Activated CD4-positive, alpha-beta T cell treated with anti-CD3 and anti-CD28 coated beads for 36 hours (primary cell): ENCODE measurements at regions not wholly inside any gene's neighbourhood (a gene's known extent, or its start where the extent isn't known, plus 50 kb on each side); places are given as distances from the start of the nearest gene placed in this dataset.
A peak's percentile ranks its signal among the peaks of the same experiment; 100 is the strongest.
"Not testable (repeated sequence)": the region's sequence is repeated elsewhere in the genome, so short reads cannot be mapped to it uniquely, and the experiment has no call there.

ENCODE experiments used
- ATAC-seq: fragments of 200-7000 bp; cut with Tn5 transposase; one replicate; pipeline ENCODE4 v1.10.0; 2021; ENCODE audit warnings: mild to moderate bottlenecking, moderate library complexity
- CTCF ChIA-PET: fragments of 350-600 bp; sonication (Branson Sonifier 250); formaldehyde crosslinking; loops from one replicate; lab custom pipeline; 2021; ENCODE audit warnings: antibody characterized with exemption; lab: Charles Lee
- POLR2A ChIA-PET: fragments of 350-600 bp; sonication (Branson Sonifier 250); formaldehyde crosslinking; loops from one replicate; lab custom pipeline; 2021; ENCODE audit warnings: antibody characterized with exemption, inconsistent platforms; lab: Charles Lee
- DNase-seq: peaks from one replicate; pipeline ENCODE4 v3.0.0-alpha.2; 2020
- H3K27ac Mint-ChIP-seq: one replicate; pipeline ENCODE4 v1.8.0; 2021; ENCODE audit warnings: mixed read lengths
- H3K27me3 Mint-ChIP-seq: one replicate; pipeline ENCODE4 v1.8.0; 2021; ENCODE audit warnings: mixed read lengths
- H3K36me3 Mint-ChIP-seq: one replicate; pipeline ENCODE4 v1.8.0; 2021; ENCODE audit warnings: low read depth, mixed read lengths
- H3K4me1 Mint-ChIP-seq: one replicate; pipeline ENCODE4 v1.8.0; 2021; ENCODE audit warnings: mixed read lengths
- H3K4me3 Mint-ChIP-seq: one replicate; pipeline ENCODE4 v1.8.0; 2021; ENCODE audit warnings: mild to moderate bottlenecking, moderate library complexity, mixed read lengths
- H3K9me3 Mint-ChIP-seq: one replicate; pipeline ENCODE4 v1.8.0; 2021; ENCODE audit warnings: low read depth, mixed read lengths
- intact Hi-C, 2 experiments: fragments of 100-400 bp; cut with DNase I in 1 of 2; cut with micrococcal nuclease in 1 of 2; formaldehyde crosslinking; loops; one replicate each; pipeline versions ENCODE4 v1.14.2 to v1.15.1; 2022 to 2024; cut with DNase I, micrococcal nuclease

DNA sequence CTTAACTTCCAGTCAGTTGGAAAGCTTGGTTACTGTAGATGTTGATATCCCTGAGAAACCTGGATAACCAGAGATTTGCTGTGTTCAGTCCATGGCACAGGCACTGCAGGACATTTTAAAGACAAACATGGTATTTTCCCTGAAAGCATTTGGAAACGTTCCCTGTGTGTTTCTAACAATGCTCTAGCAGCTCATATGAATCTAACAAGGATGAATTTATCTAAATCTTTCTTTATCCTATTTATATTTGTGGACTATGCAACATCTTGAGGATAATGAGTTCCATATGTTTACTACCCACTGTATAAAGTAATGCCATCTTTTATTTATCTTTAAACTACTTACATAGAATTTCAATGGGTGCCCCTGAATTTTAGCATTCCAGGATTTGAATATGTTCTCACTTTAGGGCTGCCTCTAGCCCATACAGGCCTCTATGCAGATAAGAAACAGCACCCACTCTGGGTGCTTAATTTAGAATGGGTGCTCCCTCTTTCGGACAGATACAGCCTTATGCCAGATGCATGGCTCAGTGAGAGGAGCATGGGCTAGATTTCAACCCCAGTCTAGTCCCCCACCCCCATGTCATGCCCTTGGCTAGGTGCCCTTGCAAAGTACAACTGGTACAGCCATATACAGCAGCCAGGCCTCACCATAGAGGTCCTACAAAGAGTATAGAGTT lies 50.6 kb upstream of the NEMP2 start:
- DNase-seq (no peak), ATAC-seq (no peak)
- POLR2A ChIA-PET = no interaction called here
- no peaks in the 10 kb centered on the region for H3K27me3 Mint-ChIP-seq
- peaks cover 8% of the 10 kb centered on the region for H3K4me1 Mint-ChIP-seq
- intact Hi-C loops = no loop called here
- H3K36me3 Mint-ChIP-seq = no peaks in the 10 kb centered on the region
- H3K27ac Mint-ChIP-seq = no peak overlapping the region
- H3K4me3 Mint-ChIP-seq = no peak overlapping the region
- no peaks in the 10 kb centered on the region for H3K9me3 Mint-ChIP-seq
- CTCF ChIA-PET = interaction anchor here (0.8 kb wide), 1 partner anchor 181 kb away, joined by 3 read pairs; no protein-coding TSS in a partner anchor

DNA sequence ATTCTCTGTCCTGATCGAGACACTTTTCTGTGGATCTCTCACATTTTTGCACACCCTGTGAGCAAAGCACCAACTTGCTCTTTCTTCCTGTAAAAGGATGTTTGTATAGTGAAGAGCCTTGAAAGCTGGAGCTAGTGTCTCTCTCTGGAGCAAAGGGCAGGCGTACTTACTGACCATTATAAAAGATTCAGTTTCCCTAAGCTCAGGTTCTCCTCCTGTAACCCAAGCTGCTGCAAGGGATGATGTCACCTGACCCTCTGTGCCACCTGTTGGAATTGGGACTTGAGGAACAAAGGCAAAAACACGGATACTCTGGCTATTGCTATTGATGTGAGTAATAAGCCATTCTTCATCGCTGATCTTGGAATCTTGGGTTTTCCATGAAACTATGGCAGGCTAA lies 52.6 kb upstream of the NEMP2 start:
- intact Hi-C loops = no loop called here
- Mint-ChIP-seq H3K27me3 (no peaks in the 10 kb centered on the region), H3K4me1 (peaks cover 8% of the 10 kb centered on the region), H3K4me3 (no peak overlapping the region), H3K9me3 (no peaks in the 10 kb centered on the region), H3K27ac (no peak overlapping the region), H3K36me3 (no peaks in the 10 kb centered on the region)
- ChIA-PET POLR2A (no interaction called here), CTCF (interaction anchor here (1.3 kb wide), 1 partner anchor 23 kb away, joined by 3 read pairs; no protein-coding TSS in a partner anchor)
- no peak for DNase-seq
- ATAC-seq = no peak

DNA sequence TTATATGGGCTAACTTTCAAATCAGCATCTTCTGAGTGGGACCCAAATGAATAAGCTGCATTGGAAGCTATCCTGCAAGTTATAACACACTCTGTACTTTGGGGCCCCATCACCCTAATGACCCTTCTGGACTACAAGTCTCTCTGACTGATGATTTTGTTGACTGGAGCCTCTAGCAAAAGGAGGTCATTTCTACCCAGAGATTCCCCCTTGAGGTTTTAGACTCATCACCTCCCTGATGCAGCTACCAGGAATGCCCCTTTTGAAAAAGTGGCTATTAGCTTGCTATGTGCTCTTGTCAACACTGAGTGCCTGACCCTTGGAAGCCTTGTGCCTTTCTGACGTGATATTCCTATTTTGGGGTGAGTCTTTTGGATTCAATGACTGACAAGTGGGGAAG lies 54.5 kb upstream of the NEMP2 start:
- CTCF ChIA-PET = interaction anchor here (0.6 to 1.0 kb wide), 2 partner anchors 55 to 584 kb away, joined by 3 to 4 read pairs; no protein-coding TSS in a partner anchor

DNA sequence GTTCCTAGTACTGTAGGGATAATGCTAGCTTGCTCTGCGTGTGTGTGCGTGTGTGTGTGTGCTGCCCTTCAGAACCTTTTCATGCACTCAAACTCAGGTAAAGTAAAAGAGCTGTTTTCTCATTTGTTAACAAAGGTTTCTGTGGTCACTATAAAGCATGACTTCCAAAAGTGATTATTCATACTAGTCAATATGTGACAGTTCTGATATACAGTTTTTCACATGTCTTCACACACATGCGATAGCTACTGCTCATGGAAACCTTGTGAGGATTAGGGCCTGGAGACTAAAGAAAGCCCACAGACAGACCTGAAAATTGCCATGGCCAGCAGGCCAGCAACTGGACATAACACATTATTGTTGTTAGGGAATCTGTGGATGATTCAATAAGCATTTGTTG lies 56.9 kb upstream of the NEMP2 start:
- Mint-ChIP-seq H3K27ac (no peak overlapping the region), H3K9me3 (no peaks in the 10 kb centered on the region), H3K4me1 (no peaks in the 10 kb centered on the region), H3K27me3 (no peaks in the 10 kb centered on the region), H3K4me3 (no peak overlapping the region), H3K36me3 (no peaks in the 10 kb centered on the region)
- ATAC-seq = no peak
- intact Hi-C loops = no loop called here
- POLR2A ChIA-PET = interaction anchor here (0.7 kb wide), 1 partner anchor 826 kb away, joined by 3 read pairs; no protein-coding TSS in a partner anchor
- CTCF ChIA-PET = interaction anchor here (0.6 kb wide), 1 partner anchor 761 kb away, joined by 3 read pairs; no protein-coding TSS in a partner anchor
- DNase-seq = no peak

More for the DNA sequence above, 54.5 kb upstream of the NEMP2 start:
- Mint-ChIP-seq H3K27me3 (no peaks in the 10 kb centered on the region), H3K27ac (no peak overlapping the region), H3K4me3 (no peak overlapping the region), H3K4me1 (no peaks in the 10 kb centered on the region), H3K9me3 (no peaks in the 10 kb centered on the region), H3K36me3 (no peaks in the 10 kb centered on the region)
- DNase-seq (no peak), ATAC-seq (no peak)
- intact Hi-C loops = no loop called here
- POLR2A ChIA-PET = no interaction called here

DNA sequence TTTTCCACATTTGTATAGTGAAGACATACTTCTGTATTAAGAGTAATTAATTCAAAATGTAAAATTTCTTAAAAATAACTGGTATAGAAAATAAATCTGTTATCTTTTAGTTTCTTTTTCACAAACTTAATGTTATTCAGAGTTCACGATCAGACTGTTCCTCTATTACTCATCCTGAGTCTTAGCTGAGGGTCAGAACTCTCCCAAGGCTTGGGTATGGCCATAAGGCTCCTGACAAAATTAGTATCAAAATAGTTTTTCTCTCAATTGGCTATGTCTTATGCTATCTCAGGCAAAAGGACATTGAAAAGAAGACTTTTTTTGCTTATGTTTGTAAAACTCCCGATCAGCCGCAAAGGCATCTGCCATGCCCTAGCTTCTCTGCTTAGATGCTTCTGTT lies 56.1 kb upstream of the NAB1 start:
- CTCF ChIA-PET = interaction anchor here (0.9 kb wide), 1 partner anchor 177 kb away, joined by 3 read pairs; no protein-coding TSS in a partner anchor
- Mint-ChIP-seq H3K27ac (no peak overlapping the region), H3K4me3 (no peak overlapping the region), H3K9me3 (no peaks in the 10 kb centered on the region), H3K36me3 (no peaks in the 10 kb centered on the region), H3K27me3 (no peaks in the 10 kb centered on the region), H3K4me1 (no peaks in the 10 kb centered on the region)
- POLR2A ChIA-PET = no interaction called here
- intact Hi-C loops = no loop called here
- DNase-seq (no peak), ATAC-seq (no peak)

DNA sequence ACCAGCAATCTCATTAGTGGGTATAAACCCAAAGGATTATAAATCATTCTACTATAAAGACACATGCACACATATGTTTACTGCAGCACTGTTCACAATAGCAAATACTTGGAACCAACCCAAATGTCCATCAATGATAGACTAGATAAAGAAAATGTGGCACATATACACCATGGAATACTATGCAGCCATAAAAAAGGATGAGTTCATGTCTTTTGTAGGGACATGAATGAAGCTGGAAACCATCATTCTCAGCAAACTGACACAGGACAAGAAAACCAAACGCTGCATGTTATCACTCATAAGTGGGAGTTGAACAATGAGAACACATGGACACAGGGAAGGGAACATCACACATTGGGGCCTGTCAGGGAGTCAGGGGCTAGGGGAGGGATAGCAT lies 53.0 kb upstream of the NAB1 start:
- DNase-seq, CTCF ChIA-PET, H3K4me3 Mint-ChIP-seq, H3K27me3 Mint-ChIP-seq, POLR2A ChIA-PET, ATAC-seq, H3K36me3 Mint-ChIP-seq, H3K27ac Mint-ChIP-seq, H3K9me3 Mint-ChIP-seq, intact Hi-C loops: not testable (repeated sequence)
- peaks cover 17% of the 10 kb centered on the region for H3K4me1 Mint-ChIP-seq

DNA sequence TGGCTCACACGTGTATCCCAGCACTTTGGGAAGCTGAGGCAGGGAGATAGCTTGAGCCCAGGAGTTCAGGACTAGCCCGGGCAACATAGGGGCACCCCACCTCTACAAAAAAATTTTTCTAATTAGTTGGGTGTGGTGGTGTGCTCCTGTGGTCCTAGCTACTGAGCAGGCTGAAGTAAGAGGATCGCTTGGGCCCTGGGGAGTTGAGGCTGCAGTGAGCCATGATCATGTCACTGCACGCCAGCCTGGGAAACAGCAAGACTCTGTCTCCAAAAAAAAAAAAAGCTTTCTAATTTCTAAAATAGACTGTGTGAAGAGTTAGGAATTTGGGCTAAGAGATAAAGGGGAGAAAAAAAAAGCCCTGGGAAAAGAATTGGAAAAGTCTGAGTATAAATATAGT lies 51.9 kb upstream of the NAB1 start:
- ATAC-seq = no peak
- Mint-ChIP-seq H3K4me3 (no peak overlapping the region), H3K9me3 (no peaks in the 10 kb centered on the region), H3K27me3 (no peaks in the 10 kb centered on the region), H3K4me1 (peaks cover 17% of the 10 kb centered on the region), H3K36me3 (no peaks in the 10 kb centered on the region), H3K27ac (no peak overlapping the region)
- intact Hi-C loops = no loop called here
- ChIA-PET POLR2A (interaction anchor here (0.6 kb wide), 1 partner anchor 228 kb away, joined by 4 read pairs; no protein-coding TSS in a partner anchor), CTCF (interaction anchor here (0.7 kb wide), 1 partner anchor 12 kb away, joined by 3 read pairs; no protein-coding TSS in a partner anchor)
- DNase-seq = no peak

DNA sequence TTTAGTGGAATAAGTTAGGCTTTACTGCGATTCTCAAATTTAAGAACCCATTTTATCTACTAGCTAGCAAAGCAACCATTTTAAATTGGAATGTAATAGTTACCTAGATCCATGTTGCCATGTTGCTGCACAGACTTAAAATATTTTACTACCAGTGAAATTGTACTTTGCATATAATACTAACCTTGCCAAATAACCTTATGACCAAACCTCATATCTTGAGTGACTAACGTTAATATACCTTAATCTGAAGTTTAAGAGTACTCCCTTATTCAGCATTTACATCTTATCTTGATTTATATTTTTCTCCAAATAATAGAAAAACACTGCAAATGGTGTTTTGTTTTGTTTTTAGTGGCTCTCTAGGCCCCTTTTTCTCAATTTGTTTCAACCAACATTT lies 50.3 kb upstream of the NAB1 start:
- no peak overlapping the region for H3K4me3 Mint-ChIP-seq
- intact Hi-C loops = no loop called here
- H3K27ac Mint-ChIP-seq = no peak overlapping the region
- H3K9me3 Mint-ChIP-seq = no peaks in the 10 kb centered on the region
- H3K36me3 Mint-ChIP-seq = no peaks in the 10 kb centered on the region
- no peak for DNase-seq
- no peak for ATAC-seq
- H3K27me3 Mint-ChIP-seq = no peaks in the 10 kb centered on the region
- H3K4me1 Mint-ChIP-seq = peaks cover 17% of the 10 kb centered on the region
- POLR2A ChIA-PET = no interaction called here
- CTCF ChIA-PET = interaction anchor here (0.5 to 1.0 kb wide), 3 partner anchors 30 to 121 kb away, joined by 3 read pairs; no protein-coding TSS in a partner anchor

DNA sequence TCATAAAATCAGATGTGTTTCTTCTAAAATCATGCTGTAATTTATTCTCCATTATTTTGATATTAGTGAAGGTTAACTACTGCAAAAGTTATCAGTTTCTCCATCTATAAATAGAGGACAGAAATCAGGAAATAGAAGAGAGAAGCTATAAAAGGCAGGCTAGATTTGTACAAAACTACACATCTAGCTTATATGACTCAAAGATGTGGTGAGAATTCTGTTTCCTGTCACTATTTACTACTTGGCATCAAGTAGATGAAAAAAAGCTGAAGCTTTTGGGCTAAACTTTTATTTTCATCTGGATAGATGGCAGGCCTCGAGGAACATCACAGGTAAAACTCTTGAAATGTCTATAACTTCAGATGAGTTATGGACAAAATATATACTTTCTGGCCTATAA lies 49.8 kb upstream of the NAB1 start:
- H3K27ac Mint-ChIP-seq = no peak overlapping the region
- no peak overlapping the region for H3K4me3 Mint-ChIP-seq
- H3K4me1 Mint-ChIP-seq = peaks cover 17% of the 10 kb centered on the region
- intact Hi-C loops = no loop called here
- POLR2A ChIA-PET = no interaction called here
- DNase-seq = no peak
- no peaks in the 10 kb centered on the region for H3K27me3 Mint-ChIP-seq
- peak; percentile 44 for ATAC-seq
- CTCF ChIA-PET = interaction anchor here (0.5 to 1.0 kb wide), 4 partner anchors 25 to 121 kb away, joined by 3 to 4 read pairs (median 3); no protein-coding TSS in a partner anchor
- no peaks in the 10 kb centered on the region for H3K9me3 Mint-ChIP-seq
- H3K36me3 Mint-ChIP-seq = no peaks in the 10 kb centered on the region
